AG09319 (cell line): ENCODE measurements at regions not wholly inside any gene's neighbourhood (a gene's known extent, or its start where the extent isn't known, plus 50 kb on each side); places are given as distances from the start of the nearest gene placed in this dataset.

ENCODE experiments used
- DNase-seq: peaks from one replicate; pipeline ENCODE4 v3.0.0-alpha.2; 2010; ENCODE audit warnings: low read depth; ENCODE audit errors: extremely low read depth
- CTCF ChIP-seq: IDR thresholded peaks from 2 replicates; pipeline ENCODE4 v1.5.1; 2011; ENCODE audit warnings: low read depth, mild to moderate bottlenecking, inconsistent platforms, low read length, moderate library complexity

- TF ChIP-seq CTCF = no peak
- no peak for DNase-seq
Observed at GRCh38 chr2:105544591-105545377, 145.9 kb upstream of the FHL2 start.

- no peak for DNase-seq
- no peak for TF ChIP-seq CTCF
Observed at GRCh38 chr2:105541189-105542050, 142.6 kb upstream of the FHL2 start.

GRCh38 chr2:105540642-105541041, 141.8 kb upstream of the FHL2 start:
- no peak for TF ChIP-seq CTCF
- DNase-seq = no peak

GRCh38 chr2:105539331-105539730, 140.5 kb upstream of the FHL2 start:
- no peak for TF ChIP-seq CTCF
- no peak for DNase-seq

- no peak for DNase-seq
- no peak for TF ChIP-seq CTCF
Observed at GRCh38 chr2:105538840-105539239, 140.0 kb upstream of the FHL2 start.

GRCh38 chr2:105537920-105538319, 139.1 kb upstream of the FHL2 start:
- TF ChIP-seq CTCF = no peak
- no peak for DNase-seq

- no peak for DNase-seq
- TF ChIP-seq CTCF = no peak
Observed at GRCh38 chr2:105537466-105537865, 138.6 kb upstream of the FHL2 start.
